Activated T-helper 1 cell treated with anti-CD3 and anti-CD28 coated beads, Interleukin-12 subunit alpha, Interleukin-12 subunit beta, Interleukin-2, Interleukin-4 antibody, amounts not matched to agents 30 ng/mL and 10 ng/mL and 1 ng/mL, durations not matched to agents 14 hours and 24 hours and 36 hours (primary cell): ENCODE measurements at regions not wholly inside any gene's neighbourhood (a gene's known extent, or its start where the extent isn't known, plus 50 kb on each side); places are given as distances from the start of the nearest gene placed in this dataset.

Experiments
- DNase-seq: peaks from one replicate; pipeline ENCODE4 v3.0.0; 2021; ENCODE audit warnings: low spot score
- H3K27ac Mint-ChIP-seq: one replicate; pipeline ENCODE4 v1.8.0; 2021; ENCODE audit warnings: mild to moderate bottlenecking, mixed read lengths
- H3K27me3 Mint-ChIP-seq: one replicate; pipeline ENCODE4 v1.8.0; 2022; ENCODE audit warnings: mild to moderate bottlenecking, moderate library complexity, mixed read lengths; ENCODE audit not compliant: insufficient read depth
- H3K36me3 Mint-ChIP-seq: one replicate; pipeline ENCODE4 v1.8.0; 2021; ENCODE audit warnings: low read depth, mixed read lengths
- H3K4me1 Mint-ChIP-seq: one replicate; pipeline ENCODE4 v1.8.0; 2021; ENCODE audit warnings: low read depth, mixed read lengths
- H3K4me3 Mint-ChIP-seq: one replicate; pipeline ENCODE4 v1.8.0; 2021; ENCODE audit warnings: mild to moderate bottlenecking, moderate library complexity, mixed read lengths
- H3K9me3 Mint-ChIP-seq: one replicate; pipeline ENCODE4 v1.8.0; 2021; ENCODE audit warnings: mixed read lengths
- intact Hi-C: fragments of 100-400 bp; cut with micrococcal nuclease; formaldehyde crosslinking; loops from one replicate; pipeline ENCODE4 v1.15.1; 2024

DNA sequence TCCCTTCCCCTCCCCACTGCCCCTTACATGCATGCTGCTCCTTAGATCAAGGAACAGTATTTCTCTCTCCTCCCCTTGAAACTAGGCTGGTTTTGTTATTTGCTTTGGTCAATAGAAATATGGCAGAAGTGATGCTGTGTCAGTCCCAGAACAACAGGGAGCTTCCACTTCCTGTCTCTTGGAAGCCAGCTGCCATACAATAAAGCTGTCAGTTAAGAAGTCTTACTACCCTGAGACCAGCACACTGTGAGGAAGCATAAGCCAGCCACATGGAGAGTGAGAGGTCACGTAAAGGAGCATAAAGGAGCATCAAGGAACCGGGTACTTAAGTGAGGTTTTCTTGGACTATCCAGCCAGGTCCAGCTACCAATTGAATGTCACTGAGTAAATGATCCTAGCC lies 126.6 kb downstream of the NOL4 start:
- Mint-ChIP-seq H3K27me3 (no peaks in the 10 kb centered on the region), H3K4me3 (no peak overlapping the region), H3K9me3 (peaks cover 3% of the 10 kb centered on the region), H3K4me1 (no peaks in the 10 kb centered on the region), H3K36me3 (no peaks in the 10 kb centered on the region), H3K27ac (no peak overlapping the region)
- intact Hi-C loops, result no loop called here
- no peak for DNase-seq

DNA sequence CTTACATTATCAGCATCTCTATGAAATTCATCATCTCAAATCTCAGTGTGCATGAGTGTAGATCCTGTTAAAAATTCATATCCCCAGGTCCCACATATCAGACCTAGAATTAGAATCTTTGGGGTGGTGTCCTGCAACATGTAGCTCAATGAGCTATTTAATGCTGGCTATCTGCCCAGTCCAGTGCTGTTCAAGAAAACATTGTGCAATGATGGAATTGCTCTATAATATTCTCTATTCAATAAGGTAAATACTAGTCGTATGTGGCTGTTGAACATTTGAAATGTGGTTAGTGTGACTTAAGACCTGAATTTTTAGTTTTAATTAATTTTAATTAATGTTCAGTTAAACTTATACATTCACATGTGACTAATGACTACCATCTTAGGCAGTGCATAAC lies 127.4 kb downstream of the NOL4 start:
- H3K9me3 Mint-ChIP-seq, result peaks cover 3% of the 10 kb centered on the region
- no peaks in the 10 kb centered on the region for H3K27me3 Mint-ChIP-seq
- no peak for DNase-seq
- H3K4me1 Mint-ChIP-seq, result no peaks in the 10 kb centered on the region
- intact Hi-C loops, result no loop called here
- no peak overlapping the region for H3K27ac Mint-ChIP-seq
- H3K4me3 Mint-ChIP-seq, result no peak overlapping the region
- no peaks in the 10 kb centered on the region for H3K36me3 Mint-ChIP-seq

DNA sequence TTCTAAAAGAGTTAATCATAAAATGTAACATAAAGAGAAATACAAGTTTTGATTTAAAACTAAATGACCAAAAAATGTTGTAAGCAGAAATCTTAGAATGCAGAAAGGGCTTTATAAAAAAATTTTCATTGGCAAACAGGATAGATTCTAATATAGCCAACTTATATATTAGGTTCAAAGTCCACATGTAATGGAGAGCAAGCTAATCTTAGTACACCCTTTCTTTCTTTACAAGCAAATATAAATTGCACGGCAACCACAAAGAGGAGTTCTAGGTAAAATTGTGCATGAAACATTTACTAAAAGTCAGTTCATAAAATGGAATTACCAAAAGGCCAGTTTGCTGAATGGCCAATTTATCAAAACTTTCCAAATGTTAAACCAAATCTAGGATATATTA lies 130.6 kb downstream of the NOL4 start:
- Mint-ChIP-seq H3K36me3 (no peaks in the 10 kb centered on the region), H3K4me3 (no peak overlapping the region), H3K27ac (no peak overlapping the region), H3K4me1 (no peaks in the 10 kb centered on the region), H3K27me3 (no peaks in the 10 kb centered on the region), H3K9me3 (peaks cover 3% of the 10 kb centered on the region)
- intact Hi-C loops, result no loop called here
- no peak for DNase-seq

DNA sequence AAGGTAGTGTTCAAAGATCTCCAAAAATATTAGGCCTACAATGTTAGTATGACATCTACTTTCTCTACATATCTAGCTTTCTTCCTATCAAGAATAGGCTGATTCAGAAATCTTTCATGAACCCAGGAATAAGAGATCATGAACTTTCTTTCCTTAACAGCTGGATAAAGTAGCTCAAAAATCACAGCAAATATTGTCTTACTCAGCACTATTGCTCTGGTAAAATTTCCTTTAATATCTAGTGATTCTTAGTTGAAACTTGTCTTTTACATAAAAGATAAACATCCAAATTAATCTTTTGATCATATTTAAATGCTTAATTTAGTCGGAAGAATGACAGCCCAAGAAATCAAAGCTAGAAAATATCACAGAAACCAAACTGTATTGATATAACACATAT lies 131.9 kb downstream of the NOL4 start:
- intact Hi-C loops, result no loop called here
- peaks cover 3% of the 10 kb centered on the region for H3K9me3 Mint-ChIP-seq
- H3K27me3 Mint-ChIP-seq, result no peaks in the 10 kb centered on the region
- H3K4me3 Mint-ChIP-seq, result no peak overlapping the region
- no peak for DNase-seq
- H3K4me1 Mint-ChIP-seq, result no peaks in the 10 kb centered on the region
- H3K36me3 Mint-ChIP-seq, result no peaks in the 10 kb centered on the region
- no peak overlapping the region for H3K27ac Mint-ChIP-seq

DNA sequence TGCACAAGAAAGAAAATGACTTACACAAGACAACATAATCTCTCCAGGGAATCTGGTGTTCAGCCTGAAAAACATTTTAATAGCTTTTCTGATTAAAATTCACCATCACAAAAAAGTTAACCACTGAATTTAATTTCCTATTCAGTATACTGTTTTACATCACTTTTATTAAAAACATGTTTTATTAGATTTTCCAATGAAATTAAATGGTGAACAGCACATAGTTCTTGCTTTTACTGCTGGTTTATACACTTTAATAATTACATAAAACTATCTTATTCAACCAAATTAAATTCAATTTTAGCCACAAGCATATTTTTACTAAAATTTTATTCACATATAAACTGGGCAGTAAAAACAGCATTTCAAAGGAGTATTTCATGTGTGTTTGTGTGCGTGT lies 138.3 kb downstream of the NOL4 start:
- H3K27me3 Mint-ChIP-seq, result no peaks in the 10 kb centered on the region
- intact Hi-C loops, result no loop called here
- no peak for DNase-seq

DNA sequence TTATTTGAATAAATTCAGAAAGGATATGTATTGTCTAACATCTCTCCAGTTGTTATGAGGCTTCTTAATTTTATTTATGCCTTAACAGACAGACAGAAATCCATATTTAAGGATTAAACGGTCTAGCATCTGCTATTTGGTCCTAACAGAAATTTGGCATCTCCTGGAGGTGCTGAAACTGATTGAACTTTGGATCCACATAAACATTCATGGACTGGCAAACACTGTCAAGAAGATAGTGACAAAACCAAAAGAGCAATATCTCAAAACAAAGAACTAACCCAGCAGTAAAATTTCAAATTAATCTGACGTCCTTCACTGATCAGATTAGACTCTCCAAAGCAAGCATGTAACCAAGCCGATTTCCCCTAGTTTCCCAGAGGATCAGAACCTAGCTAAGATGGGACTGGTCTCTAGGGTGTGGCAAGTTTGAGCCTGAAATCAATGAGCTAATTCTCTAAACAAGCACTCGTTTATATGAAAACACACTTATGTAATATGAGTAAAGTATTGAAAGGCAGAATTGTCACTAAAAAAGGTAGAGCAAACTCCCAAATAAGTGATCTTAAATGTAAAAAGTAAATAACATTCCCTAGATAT lies 139.5 kb downstream of the NOL4 start:
- DNase-seq, result no peak
- H3K9me3 Mint-ChIP-seq, result no peaks in the 10 kb centered on the region
- H3K27ac Mint-ChIP-seq, result no peak overlapping the region
- H3K36me3 Mint-ChIP-seq, result no peaks in the 10 kb centered on the region
- no peaks in the 10 kb centered on the region for H3K4me1 Mint-ChIP-seq
- no peaks in the 10 kb centered on the region for H3K27me3 Mint-ChIP-seq
- no peak overlapping the region for H3K4me3 Mint-ChIP-seq
- intact Hi-C loops, result no loop called here

More for the DNA sequence above, 138.3 kb downstream of the NOL4 start:
- Mint-ChIP-seq H3K9me3 (no peaks in the 10 kb centered on the region), H3K4me3 (no peak overlapping the region), H3K27ac (no peak overlapping the region), H3K36me3 (no peaks in the 10 kb centered on the region), H3K4me1 (no peaks in the 10 kb centered on the region)

DNA sequence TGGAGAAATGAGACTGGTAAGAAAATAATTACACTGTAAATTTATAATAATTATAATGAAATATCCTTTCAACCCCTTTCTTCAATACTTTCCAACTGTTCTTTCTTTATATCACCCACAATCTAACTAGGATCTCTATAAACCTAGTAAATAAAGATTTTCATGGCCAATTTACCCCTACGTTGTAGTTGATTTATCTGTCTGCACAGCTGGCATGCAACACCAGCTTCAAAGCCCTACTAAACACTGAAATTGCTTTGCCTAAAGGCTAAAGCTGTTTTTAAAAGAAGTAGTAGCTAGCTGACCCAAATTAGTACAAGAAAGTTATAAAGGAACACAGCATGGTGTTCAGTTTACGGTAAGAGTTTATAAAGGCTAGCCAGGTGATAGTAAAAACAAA lies 140.1 kb downstream of the NOL4 start:
- Mint-ChIP-seq H3K36me3 (no peaks in the 10 kb centered on the region), H3K4me3 (no peak overlapping the region), H3K9me3 (no peaks in the 10 kb centered on the region), H3K27ac (no peak overlapping the region), H3K27me3 (no peaks in the 10 kb centered on the region), H3K4me1 (no peaks in the 10 kb centered on the region)
- DNase-seq, result no peak
- intact Hi-C loops, result no loop called here

DNA sequence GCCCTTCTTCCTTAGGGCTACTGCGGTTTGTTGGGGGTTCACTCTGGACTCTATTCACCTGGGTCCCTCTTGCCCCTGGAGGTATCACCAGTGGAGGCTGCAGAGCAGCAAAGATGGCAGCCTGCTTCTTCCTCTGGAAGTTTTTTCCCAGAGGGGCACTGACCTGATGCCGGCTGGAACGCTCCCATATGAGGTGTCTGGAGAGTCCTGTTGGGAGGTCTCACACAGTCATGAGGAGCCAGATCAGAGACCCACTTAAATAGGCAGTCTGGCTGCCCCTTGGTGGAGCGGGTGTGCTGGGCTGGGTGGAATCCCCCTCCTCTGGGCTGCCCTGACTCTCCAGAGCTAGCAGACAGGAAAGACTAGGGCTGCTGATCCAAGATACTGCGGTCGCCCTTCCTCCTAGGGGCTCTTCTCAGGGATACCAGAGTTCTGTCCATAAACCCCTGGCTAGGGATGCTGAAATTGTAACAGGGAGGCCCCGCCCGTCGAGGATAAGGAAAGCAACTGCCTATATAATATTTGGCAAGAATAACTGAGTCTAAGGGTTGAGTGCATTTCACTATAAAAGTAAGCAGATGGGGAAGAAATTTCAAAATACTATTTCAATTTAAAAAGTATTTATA lies 140.7 kb downstream of the NOL4 start:
- intact Hi-C loops, result no loop called here
- no peak for DNase-seq
- Mint-ChIP-seq H3K4me1 (no peaks in the 10 kb centered on the region), H3K27ac (no peak overlapping the region), H3K27me3 (no peaks in the 10 kb centered on the region), H3K9me3 (no peaks in the 10 kb centered on the region), H3K36me3 (no peaks in the 10 kb centered on the region), H3K4me3 (no peak overlapping the region)

DNA sequence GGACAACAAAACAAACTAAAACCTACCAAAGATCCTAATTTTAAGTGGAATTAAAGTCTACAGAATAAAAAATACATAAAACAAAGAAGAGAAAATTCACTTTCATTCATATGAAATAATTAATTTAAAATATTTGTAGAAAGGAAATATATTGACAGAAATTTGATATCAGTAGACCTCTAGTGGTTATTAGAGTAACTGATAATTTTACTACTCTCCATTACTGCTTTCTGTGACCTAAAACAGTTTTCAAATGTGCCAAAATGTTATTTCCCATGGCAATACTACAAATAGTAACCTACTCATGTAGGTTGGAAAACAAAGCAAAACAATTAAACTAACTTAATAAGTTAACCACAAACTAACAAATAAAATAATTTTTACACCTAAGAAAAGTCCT lies 147.1 kb downstream of the NOL4 start:
- Mint-ChIP-seq H3K9me3 (no peaks in the 10 kb centered on the region), H3K4me3 (no peak overlapping the region), H3K36me3 (no peaks in the 10 kb centered on the region), H3K27ac (no peak overlapping the region), H3K27me3 (no peaks in the 10 kb centered on the region), H3K4me1 (no peaks in the 10 kb centered on the region)
- intact Hi-C loops, result no loop called here
- DNase-seq, result no peak

DNA sequence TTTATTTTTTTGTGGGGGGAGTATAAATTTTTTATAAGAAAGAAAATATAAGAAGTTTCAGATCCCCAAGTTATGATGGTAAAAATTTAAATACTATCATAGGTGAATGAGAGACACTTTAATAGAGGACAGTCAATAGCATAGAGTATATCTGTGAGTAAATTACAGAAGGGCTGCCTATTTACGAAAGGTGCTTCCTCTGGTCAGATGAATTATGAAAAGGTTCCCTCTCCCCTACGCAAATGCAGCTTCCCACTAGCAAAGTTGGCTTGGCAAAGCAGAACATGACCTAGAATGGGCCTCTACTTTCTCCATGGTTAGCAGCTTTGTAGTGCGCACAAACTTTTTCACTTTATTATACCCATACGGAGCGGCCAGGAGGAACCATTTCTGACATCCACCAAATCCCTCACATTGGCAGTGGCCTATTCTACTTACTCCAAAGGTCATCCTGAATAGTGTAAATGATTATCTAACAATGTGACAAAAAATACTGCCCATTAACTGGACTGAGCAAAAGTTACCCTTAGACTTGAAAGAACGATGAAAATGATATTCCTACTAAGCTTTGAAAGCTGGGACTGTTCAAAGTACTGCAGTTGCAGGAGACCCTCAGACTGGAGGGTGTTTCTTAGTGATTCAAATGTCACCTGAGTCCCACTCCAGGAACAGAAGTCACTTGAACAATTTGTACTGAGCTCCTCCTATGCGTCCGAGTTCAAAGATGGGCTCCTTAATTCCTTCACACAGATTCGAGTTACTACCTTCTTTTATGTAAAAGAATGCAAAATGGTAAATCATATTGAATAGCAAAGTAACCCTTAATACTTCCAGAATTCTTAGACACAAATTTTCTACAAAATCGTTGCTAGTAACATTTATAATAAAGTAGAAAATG lies 148.5 kb downstream of the NOL4 start:
- no peaks in the 10 kb centered on the region for H3K27me3 Mint-ChIP-seq
- DNase-seq, result no peak
- H3K4me3 Mint-ChIP-seq, result no peak overlapping the region
- H3K27ac Mint-ChIP-seq, result no peak overlapping the region
- no peaks in the 10 kb centered on the region for H3K4me1 Mint-ChIP-seq
- H3K9me3 Mint-ChIP-seq, result no peaks in the 10 kb centered on the region
- intact Hi-C loops, result no loop called here
- no peaks in the 10 kb centered on the region for H3K36me3 Mint-ChIP-seq

DNA sequence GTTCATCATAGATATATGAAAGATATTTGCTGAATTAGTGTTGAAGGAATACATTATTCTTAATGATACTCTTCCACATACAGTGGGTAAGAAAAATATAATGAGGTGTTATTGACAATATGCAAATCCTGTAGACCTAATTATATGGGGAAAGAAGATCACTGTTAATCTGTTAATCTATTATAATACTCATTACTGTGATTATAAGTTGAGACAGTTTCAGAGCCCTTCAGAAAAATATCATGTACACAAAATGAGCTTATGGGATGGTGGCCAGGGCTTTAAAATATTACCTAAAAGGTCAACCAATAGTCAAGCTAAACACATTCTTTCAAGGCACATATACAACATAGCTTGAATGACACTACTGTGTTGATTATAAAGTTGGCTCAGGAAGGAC lies 163.5 kb downstream of the NOL4 start:
- no peaks in the 10 kb centered on the region for H3K4me1 Mint-ChIP-seq
- no peaks in the 10 kb centered on the region for H3K27me3 Mint-ChIP-seq
- no peak overlapping the region for H3K27ac Mint-ChIP-seq
- no peak for DNase-seq
- no peaks in the 10 kb centered on the region for H3K36me3 Mint-ChIP-seq
- H3K9me3 Mint-ChIP-seq, result peaks cover 3% of the 10 kb centered on the region
- intact Hi-C loops, result no loop called here
- H3K4me3 Mint-ChIP-seq, result no peak overlapping the region

DNA sequence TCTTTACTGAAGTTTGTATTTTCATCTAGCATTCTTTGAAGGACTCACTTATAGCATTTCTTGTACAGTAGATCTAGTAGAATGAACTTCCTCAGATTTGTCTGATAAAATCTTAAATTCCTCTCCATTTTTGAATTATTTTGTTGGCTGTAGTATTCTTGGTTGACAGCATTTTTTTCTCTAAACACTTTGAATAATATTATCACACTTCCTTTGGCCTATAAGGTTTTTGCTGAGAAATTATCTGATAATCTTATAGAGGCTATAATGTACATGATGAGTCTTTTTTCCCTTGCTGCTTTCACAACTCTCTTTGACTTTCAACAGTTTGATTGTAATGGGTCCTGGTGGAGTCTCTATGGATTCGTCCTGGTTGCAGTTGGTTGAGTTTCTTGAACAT lies 169.5 kb downstream of the NOL4 start:
- Mint-ChIP-seq H3K36me3 (no peaks in the 10 kb centered on the region), H3K27ac (no peak overlapping the region), H3K4me3 (no peak overlapping the region), H3K27me3 (no peaks in the 10 kb centered on the region), H3K9me3 (peaks cover 11% of the 10 kb centered on the region), H3K4me1 (no peaks in the 10 kb centered on the region)
- intact Hi-C loops, result no loop called here
- DNase-seq, result no peak

DNA sequence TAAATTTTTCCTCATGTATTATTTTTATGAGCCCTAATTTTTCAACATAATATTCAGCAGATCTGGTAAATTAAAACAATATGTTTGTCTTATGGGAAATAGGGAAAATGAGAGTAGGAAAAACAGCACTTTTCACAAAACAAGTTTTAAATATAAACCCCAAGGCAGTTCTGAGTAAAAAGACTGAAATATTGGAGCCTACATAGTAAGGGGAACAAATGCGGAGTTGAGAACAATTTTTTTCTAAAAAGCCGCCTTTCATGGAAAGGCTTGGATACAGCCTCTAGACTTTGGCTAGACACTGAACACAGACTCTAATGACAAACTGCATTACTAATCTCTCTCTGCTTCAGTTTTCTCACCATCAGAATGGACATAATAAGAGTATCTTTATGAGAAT lies 174.1 kb downstream of the NOL4 start:
- Mint-ChIP-seq H3K36me3 (no peaks in the 10 kb centered on the region), H3K27me3 (no peaks in the 10 kb centered on the region), H3K9me3 (peaks cover 3% of the 10 kb centered on the region), H3K4me3 (no peak overlapping the region), H3K4me1 (no peaks in the 10 kb centered on the region), H3K27ac (no peak overlapping the region)
- intact Hi-C loops, result no loop called here
- DNase-seq, result no peak
